A673 (cell line): ENCODE measurements at regions not wholly inside any gene's neighbourhood (a gene's known extent, or its start where the extent isn't known, plus 50 kb on each side); places are given as distances from the start of the nearest gene placed in this dataset.

Experiments
- BruUV-seq: library from RNA; stranded (reverse); fragments of 400-500 nt; replicated peaks from 2 replicates; lab custom pipeline; 2021; lab: Mats Ljungman, UMichigan
- CTCF ChIA-PET: fragments of 300-600 bp; sonication (Branson Sonifier 250); formaldehyde crosslinking; loops from one replicate; lab custom pipeline; 2022; ENCODE audit warnings: antibody characterized with exemption; lab: Charles Lee
- POLR2A ChIA-PET: fragments of 300-600 bp; sonication (Branson Sonifier 250); formaldehyde crosslinking; loops from one replicate; lab custom pipeline; 2022; ENCODE audit warnings: antibody characterized with exemption; ENCODE audit not compliant: low non-redundant PET; lab: Charles Lee
- DNase-seq: peaks from one replicate; pipeline ENCODE4 v3.0.0-alpha.2; 2015; ENCODE audit warnings: low spot score
- H3K27ac ChIP-seq: fragments of 200-600 bp; sonication (generic); 2 replicates; pipeline ENCODE4 v1.5.1; 2016; ENCODE audit warnings: mixed run types, low read depth, mild to moderate bottlenecking, mixed read lengths, antibody characterized with exemption, low read length; ENCODE audit not compliant: poor library complexity, severe bottlenecking
- H3K27me3 ChIP-seq: fragments of 200-600 bp; sonication (generic); replicated peaks from 2 replicates; pipeline ENCODE4 v1.6.1; 2017; ENCODE audit warnings: mixed run types, low read depth, mild to moderate bottlenecking, mixed read lengths, antibody characterized with exemption, low read length; ENCODE audit not compliant: insufficient read depth, poor library complexity
- H3K36me3 ChIP-seq: fragments of 200-600 bp; sonication (generic); 2 replicates; pipeline ENCODE4 v1.6.1; 2016; ENCODE audit warnings: mixed run types, mild to moderate bottlenecking, mixed read lengths, antibody characterized with exemption, low read length; ENCODE audit not compliant: insufficient read depth, poor library complexity, severe bottlenecking
- H3K4me1 ChIP-seq: fragments of 200-600 bp; sonication (generic); 2 replicates; pipeline ENCODE4 v1.6.1; 2017; ENCODE audit warnings: mixed run types, mild to moderate bottlenecking, mixed read lengths, antibody characterized with exemption, low read length; ENCODE audit not compliant: insufficient read depth, poor library complexity, severe bottlenecking
- H3K4me3 ChIP-seq: fragments of 200-600 bp; sonication (generic); 2 replicates; pipeline ENCODE4 v1.5.1; 2016; ENCODE audit warnings: low read depth, mixed run types, mild to moderate bottlenecking, mixed read lengths, low read length; ENCODE audit not compliant: poor library complexity, severe bottlenecking
- H3K9me3 ChIP-seq: fragments of 200-600 bp; sonication (generic); 2 replicates; pipeline ENCODE4 v1.6.1; 2016; ENCODE audit warnings: mixed run types, low read depth, mild to moderate bottlenecking, mixed read lengths, antibody characterized with exemption, low read length; ENCODE audit not compliant: poor library complexity, severe bottlenecking
- CTCF ChIP-seq: fragments of 300-800, 200-600 bp; sonication (generic); conservative IDR thresholded peaks from 2 replicates; pipeline ENCODE4 v1.5.1; 2017; ENCODE audit warnings: low read depth, mild to moderate bottlenecking, antibody characterized with exemption, low read length, moderate library complexity, mixed read lengths
- EZH2 ChIP-seq: fragments of 200-600 bp; sonication (generic); IDR thresholded peaks from 2 replicates; pipeline ENCODE4 v1.6.1; 2017; ENCODE audit warnings: borderline replicate concordance, low read depth, mild to moderate bottlenecking, mixed read lengths, antibody characterized with exemption, low read length; ENCODE audit not compliant: poor library complexity, severe bottlenecking
- intact Hi-C: fragments of 100-400 bp; cut with micrococcal nuclease; formaldehyde crosslinking; loops from one replicate; pipeline ENCODE4 v1.10.0; 2022; ENCODE audit not compliant: unreplicated experiment

GRCh38 chr1:208420696-208421095, 176.5 kb upstream of the PLXNA2 start:
- DNase-seq: no peak
- Histone ChIP-seq H3K27ac (no peak overlapping the region), H3K9me3 (peaks cover 3% of the 10 kb centered on the region), H3K36me3 (no peaks in the 10 kb centered on the region), H3K4me1 (no peaks in the 10 kb centered on the region), H3K4me3 (no peak overlapping the region), H3K27me3 (no peaks in the 10 kb centered on the region)
- BruUV-seq: no TSS peak
- intact Hi-C loops: no loop called here
- TF ChIP-seq EZH2 (no peak), CTCF (no peak)
- ChIA-PET POLR2A (no interaction called here), CTCF (no interaction called here)

- Histone ChIP-seq H3K4me3 (no peak overlapping the region), H3K27ac (no peak overlapping the region), H3K27me3 (no peaks in the 10 kb centered on the region), H3K36me3 (no peaks in the 10 kb centered on the region), H3K9me3 (peaks cover 3% of the 10 kb centered on the region), H3K4me1 (no peaks in the 10 kb centered on the region)
- intact Hi-C loops: no loop called here
- ChIA-PET CTCF (no interaction called here), POLR2A (no interaction called here)
- BruUV-seq: no TSS peak
- TF ChIP-seq EZH2 (no peak), CTCF (no peak)
- DNase-seq: no peak
Observed at GRCh38 chr1:208421486-208421885, 177.3 kb upstream of the PLXNA2 start.

- POLR2A ChIA-PET: no interaction called here
- intact Hi-C loops: no loop called here
Observed at GRCh38 chr1:208423526-208423925, 179.3 kb upstream of the PLXNA2 start.

More at GRCh38 chr1:208423526-208423925, 179.3 kb upstream of the PLXNA2 start:
- H3K4me1 ChIP-seq: no peaks in the 10 kb centered on the region
- H3K27me3 ChIP-seq: no peaks in the 10 kb centered on the region
- H3K27ac ChIP-seq: no peak overlapping the region
- BruUV-seq: no TSS peak
- no peak overlapping the region for H3K4me3 ChIP-seq
- CTCF ChIA-PET: no interaction called here
- no peak for TF ChIP-seq CTCF
- TF ChIP-seq EZH2: no peak
- H3K9me3 ChIP-seq: peaks cover 3% of the 10 kb centered on the region
- no peak for DNase-seq
- H3K36me3 ChIP-seq: no peaks in the 10 kb centered on the region
